Esophagus squamous epithelium (tissue), 5 donors: ENCODE measurements at regions not wholly inside any gene's neighbourhood (a gene's known extent, or its start where the extent isn't known, plus 50 kb on each side); places are given as distances from the start of the nearest gene placed in this dataset.

Experiments used
- DNase-seq: peaks from one replicate; lab custom pipeline; 2025; lab: John Stamatoyannopoulos, UW
- H3K27ac ChIP-seq, 4 donors: fragments of 200-600 bp; sonication (generic); one replicate each; pipeline ENCODE4 v1.5.1; 2016 to 2019; ENCODE audit warnings: mild to moderate bottlenecking in 1 of 4
- H3K27me3 ChIP-seq, 4 donors: fragments of 200-600 bp; sonication (generic); 1 replicate in 3 of 4; 2 replicates in 1 of 4; pipeline versions ENCODE4 v1.5.1 to v1.6.0; 2017 to 2021; ENCODE audit warnings: antibody characterized with exemption in 1 of 4
- H3K36me3 ChIP-seq, 3 donors: fragments of 200-600 bp; sonication (generic); one replicate each; pipeline ENCODE4 v1.5.1; 2016 to 2019
- H3K4me1 ChIP-seq, 3 donors: fragments of 200-600 bp; sonication (generic); one replicate each; pipeline ENCODE4 v1.5.1; 2017 to 2019
- H3K4me3 ChIP-seq, 4 donors: fragments of 200-600 bp; sonication (generic); 1 replicate in 3 of 4; 2 replicates in 1 of 4; pipeline ENCODE4 v1.5.1; 2016 to 2019; ENCODE audit warnings: mild to moderate bottlenecking in 2 of 4, moderate library complexity in 1 of 4
- H3K9me3 ChIP-seq, 3 donors: fragments of 200-600 bp; sonication (generic); one replicate each; pipeline ENCODE4 v1.5.1; 2016 to 2019
- POLR2A ChIP-seq, 4 donors: fragments of 450-650 bp; IDR thresholded peaks; one replicate each; pipeline ENCODE4 v1.6.1; 2017; ENCODE audit warnings: antibody characterized with exemption in 4 of 4, mild to moderate bottlenecking in 4 of 4, moderate library complexity in 3 of 4
- WGBS, 2 donors: methylation state at CpG; one replicate each; pipeline ENCODE4 v1.1.5; 2018; 5-methylcytosine and 5-hydroxymethylcytosine counted together
- intact Hi-C: fragments of 100-400 bp; cut with DNase I; formaldehyde crosslinking; loops from one replicate; pipeline ENCODE4 v1.15.0; 2022
- TF ChIP-seq, protein P1 (sequence below), 6 experiments: fragments of 450-650 bp in 4 of 6; fragments of 200-600 bp in 2 of 6; sonication (generic) in 2 of 6; IDR thresholded peaks; one replicate each; pipeline ENCODE4 v1.5.1; 2016 to 2019; ENCODE audit warnings: antibody characterized with exemption in 6 of 6, mild to moderate bottlenecking in 4 of 6, moderate library complexity in 4 of 6
- donor health status: DM: yes; HTN: yes; CAD: no.

- Histone ChIP-seq H3K9me3 (no peaks in the 10 kb centered on the region), H3K36me3 (no peaks in the 10 kb centered on the region), H3K27me3 (no peaks in the 10 kb centered on the region), H3K4me3 (no peak overlapping the region), H3K4me1 (peaks cover 0 to 8% (median 0%) of the 10 kb centered on the region in 3 donors), H3K27ac (no peak overlapping the region)
- DNase-seq: no peak
- intact Hi-C loops: no loop called here
- WGBS, 2 donors: 87 to 94% methylated on average over 3 of the region's 3 CpGs
- TF ChIP-seq POLR2A (IDR thresholded peaks at IDR 0.05): no peak
- TF ChIP-seq, protein P1, sequence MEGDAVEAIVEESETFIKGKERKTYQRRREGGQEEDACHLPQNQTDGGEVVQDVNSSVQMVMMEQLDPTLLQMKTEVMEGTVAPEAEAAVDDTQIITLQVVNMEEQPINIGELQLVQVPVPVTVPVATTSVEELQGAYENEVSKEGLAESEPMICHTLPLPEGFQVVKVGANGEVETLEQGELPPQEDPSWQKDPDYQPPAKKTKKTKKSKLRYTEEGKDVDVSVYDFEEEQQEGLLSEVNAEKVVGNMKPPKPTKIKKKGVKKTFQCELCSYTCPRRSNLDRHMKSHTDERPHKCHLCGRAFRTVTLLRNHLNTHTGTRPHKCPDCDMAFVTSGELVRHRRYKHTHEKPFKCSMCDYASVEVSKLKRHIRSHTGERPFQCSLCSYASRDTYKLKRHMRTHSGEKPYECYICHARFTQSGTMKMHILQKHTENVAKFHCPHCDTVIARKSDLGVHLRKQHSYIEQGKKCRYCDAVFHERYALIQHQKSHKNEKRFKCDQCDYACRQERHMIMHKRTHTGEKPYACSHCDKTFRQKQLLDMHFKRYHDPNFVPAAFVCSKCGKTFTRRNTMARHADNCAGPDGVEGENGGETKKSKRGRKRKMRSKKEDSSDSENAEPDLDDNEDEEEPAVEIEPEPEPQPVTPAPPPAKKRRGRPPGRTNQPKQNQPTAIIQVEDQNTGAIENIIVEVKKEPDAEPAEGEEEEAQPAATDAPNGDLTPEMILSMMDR (IDR thresholded peaks at IDR 0.05): no peak
Measured at GRCh38 chr13:73991884-73992283, 142.3 kb downstream of the KLF12 start.

- no peaks in the 10 kb centered on the region for H3K9me3 ChIP-seq
- H3K4me1 ChIP-seq: peaks cover 0 to 8% (median 0%) of the 10 kb centered on the region in 3 donors
- TF ChIP-seq POLR2A (IDR thresholded peaks at IDR 0.05): no peak
- TF ChIP-seq, protein P1 (IDR thresholded peaks at IDR 0.05): no peak
- no peaks in the 10 kb centered on the region for H3K27me3 ChIP-seq
- H3K36me3 ChIP-seq: no peaks in the 10 kb centered on the region
- 77 to 78% methylated on average over 1 of the region's 1 CpG for WGBS, 2 donors
- no peak for DNase-seq
- H3K4me3 ChIP-seq: no peak overlapping the region
- intact Hi-C loops: no loop called here
- no peak overlapping the region for H3K27ac ChIP-seq
Measured at GRCh38 chr13:73991384-73991783, 142.8 kb downstream of the KLF12 start.

- Histone ChIP-seq H3K27ac (no peak overlapping the region), H3K27me3 (no peaks in the 10 kb centered on the region), H3K9me3 (no peaks in the 10 kb centered on the region), H3K4me1 (peaks cover 0 to 4% (median 0%) of the 10 kb centered on the region in 3 donors), H3K36me3 (no peaks in the 10 kb centered on the region), H3K4me3 (no peak overlapping the region)
- TF ChIP-seq, protein P1 (IDR thresholded peaks at IDR 0.05): no peak
- TF ChIP-seq POLR2A (IDR thresholded peaks at IDR 0.05): no peak
- DNase-seq: no peak
- 84 to 88% methylated on average over 4 of the region's 4 CpGs for WGBS, 2 donors
- intact Hi-C loops: no loop called here
Measured at GRCh38 chr13:73989244-73989843, 144.9 kb downstream of the KLF12 start.

GRCh38 chr13:73988461-73988860 lies 145.7 kb downstream of the KLF12 start:
- no peaks in the 10 kb centered on the region for H3K9me3 ChIP-seq
- no peak overlapping the region for H3K4me3 ChIP-seq
- no peak overlapping the region for H3K27ac ChIP-seq
- intact Hi-C loops: no loop called here
- no peaks in the 10 kb centered on the region for H3K27me3 ChIP-seq
- DNase-seq: no peak
- H3K36me3 ChIP-seq: no peaks in the 10 kb centered on the region
- H3K4me1 ChIP-seq: no peaks in the 10 kb centered on the region
- no peak for TF ChIP-seq POLR2A (IDR thresholded peaks at IDR 0.05)
- TF ChIP-seq, protein P1 (IDR thresholded peaks at IDR 0.05): no peak
- 75 to 100% methylated on average over 1 of the region's 1 CpG for WGBS, 2 donors

DNA sequence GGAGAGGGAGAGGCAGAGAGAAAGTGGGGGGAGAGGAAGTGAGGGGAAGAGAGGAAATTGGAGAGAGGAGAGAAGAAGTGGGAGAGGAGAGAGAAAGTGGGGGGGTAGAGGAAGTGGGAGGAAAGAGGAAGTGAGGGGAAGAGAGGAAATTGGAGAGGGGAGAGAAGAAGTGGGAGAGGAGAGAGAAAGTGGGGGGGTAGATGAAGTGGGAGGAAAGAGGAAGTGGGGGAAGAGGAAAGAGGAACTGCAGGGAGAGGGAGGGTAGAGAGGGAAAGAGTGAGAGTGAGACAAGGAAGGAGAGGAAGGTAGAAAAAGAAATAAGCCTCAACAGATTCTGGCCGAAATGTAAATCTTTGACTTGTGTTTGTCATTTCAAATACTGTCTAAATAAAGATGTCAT lies 146.6 kb downstream of the KLF12 start:
- TF ChIP-seq, protein P1 (IDR thresholded peaks at IDR 0.05): no peak
- no peak for TF ChIP-seq POLR2A (IDR thresholded peaks at IDR 0.05)
- Histone ChIP-seq H3K9me3 (no peaks in the 10 kb centered on the region), H3K27me3 (no peaks in the 10 kb centered on the region), H3K27ac (no peak overlapping the region), H3K4me1 (no peaks in the 10 kb centered on the region), H3K4me3 (no peak overlapping the region), H3K36me3 (no peaks in the 10 kb centered on the region)
- intact Hi-C loops: no loop called here
- 76 to 93% methylated on average over 1 of the region's 1 CpG for WGBS, 2 donors
- no peak for DNase-seq
